Astrocyte of the spinal cord (primary cell): ENCODE measurements at regions not wholly inside any gene's neighbourhood (a gene's known extent, or its start where the extent isn't known, plus 50 kb on each side); places are given as distances from the start of the nearest gene placed in this dataset.
"Not testable (repeated sequence)": the region's sequence is repeated elsewhere in the genome, so short reads cannot be mapped to it uniquely, and the experiment has no call there.

Experiments
- DNase-seq: peaks from one replicate; pipeline ENCODE4 v3.0.0; 2011; ENCODE audit warnings: low read depth, low spot score
- H3K4me3 ChIP-seq: 2 replicates; pipeline ENCODE4 v1.5.1; 2011; ENCODE audit warnings: low read depth, mild to moderate bottlenecking, low read length, moderate library complexity
- CTCF ChIP-seq: IDR thresholded peaks from 2 replicates; pipeline ENCODE4 v1.5.1; 2012; ENCODE audit warnings: low read depth, mild to moderate bottlenecking, low read length, inconsistent platforms
- in situ Hi-C: cut with HindIII; loops from 2 replicates; pipeline ENCODE4 v1.10.0; 2017; ENCODE audit warnings: low sequenced_read_pairs

GRCh38 chr2:175793648-175794047 is 208.4 kb downstream of the LNPK start:
- no peak for TF ChIP-seq CTCF
- in situ Hi-C loops: no loop called here
- H3K4me3 ChIP-seq: no peak overlapping the region
- no peak for DNase-seq

GRCh38 chr2:175792881-175793280 is 209.2 kb downstream of the LNPK start:
- in situ Hi-C loops: no loop called here
- DNase-seq: no peak
- no peak overlapping the region for H3K4me3 ChIP-seq
- no peak for TF ChIP-seq CTCF

GRCh38 chr2:175792199-175792598 is 209.9 kb downstream of the LNPK start:
- no peak for DNase-seq
- no peak overlapping the region for H3K4me3 ChIP-seq
- no peak for TF ChIP-seq CTCF
- in situ Hi-C loops: no loop called here

- no peak for TF ChIP-seq CTCF
- in situ Hi-C loops: no loop called here
- no peak overlapping the region for H3K4me3 ChIP-seq
- DNase-seq: no peak
Observed at GRCh38 chr2:175786471-175787124, 215.5 kb downstream of the LNPK start.

- DNase-seq, H3K4me3 ChIP-seq, in situ Hi-C loops: not testable (repeated sequence)
Observed at GRCh38 chr2:175777337-175777736, 224.7 kb downstream of the LNPK start.

GRCh38 chr2:175769200-175769599 is 232.9 kb downstream of the LNPK start:
- in situ Hi-C loops: no loop called here
- no peak for DNase-seq
- TF ChIP-seq CTCF: no peak
- no peak overlapping the region for H3K4me3 ChIP-seq

GRCh38 chr2:175766880-175767279 is 235.2 kb downstream of the LNPK start:
- no peak for TF ChIP-seq CTCF
- DNase-seq: peak; percentile 37
- in situ Hi-C loops: no loop called here
- no peak overlapping the region for H3K4me3 ChIP-seq
